ENCODE measurements at regions not wholly inside any gene's neighbourhood (a gene's known extent, or its start where the extent isn't known, plus 50 kb on each side); places are given as distances from the start of the nearest gene placed in this dataset.
"Not testable (repeated sequence)": the region's sequence is repeated elsewhere in the genome, so short reads cannot be mapped to it uniquely, and the experiment has no call there.

DNA sequence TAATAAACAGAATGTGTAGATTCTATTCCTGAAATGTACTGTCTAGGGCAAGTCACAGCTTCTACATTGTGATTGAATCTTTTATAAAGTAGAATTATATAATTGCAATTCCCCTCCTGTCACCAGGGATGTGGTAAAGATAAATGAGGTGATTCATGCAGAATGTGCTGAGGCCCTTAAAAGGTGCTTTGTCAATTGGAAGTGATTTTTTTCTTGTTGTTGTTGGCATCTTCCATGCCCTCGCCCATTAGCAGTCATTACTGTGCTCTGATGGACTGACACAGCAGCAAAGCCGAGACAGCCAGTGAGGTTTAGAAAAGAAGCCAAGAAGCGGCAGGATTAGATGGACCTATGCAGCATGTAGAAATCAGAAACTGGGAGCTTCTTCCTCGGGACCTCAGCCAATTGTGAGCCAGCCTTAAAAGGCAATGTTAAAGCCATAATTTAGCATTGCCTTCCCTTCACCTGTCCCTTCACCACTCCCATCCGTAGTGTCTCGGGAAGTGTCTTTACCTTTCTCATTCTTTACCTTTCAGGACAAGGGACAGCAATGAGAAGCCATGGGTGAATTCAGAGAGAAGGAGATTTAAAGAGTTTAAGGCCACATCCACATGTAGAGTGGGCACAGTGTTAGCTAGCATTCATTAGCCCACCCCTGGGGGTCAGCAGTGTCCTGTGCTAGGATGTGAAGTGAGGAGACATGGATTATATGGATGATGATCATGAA, 257.8 kb downstream of the PLK2 start:
- DNase-seq (ENCODE audit: low read depth): no peak

DNA sequence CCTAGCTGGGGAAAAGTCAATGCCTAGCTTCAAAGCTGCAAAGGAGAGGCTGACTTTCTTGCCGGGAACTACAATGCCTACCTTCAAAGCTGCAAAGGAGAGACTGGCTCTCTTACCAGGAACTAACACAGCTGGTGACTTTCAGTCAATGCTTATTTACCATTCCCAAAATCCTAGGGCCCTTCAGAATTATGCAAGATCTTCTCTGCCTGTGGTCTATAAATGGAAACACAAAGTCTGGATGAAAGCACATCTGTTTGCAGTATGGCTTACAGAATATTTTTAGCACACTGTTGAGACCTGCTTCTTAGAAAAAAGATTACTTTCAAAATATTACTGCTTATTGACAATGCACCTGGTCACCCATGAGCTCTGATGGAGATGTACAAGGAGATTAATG, 259.4 kb downstream of the PLK2 start:
- DNase-seq (ENCODE audit: low read depth): no peak

GRCh38 chr5:58199087-58199486, 260.8 kb downstream of the PLK2 start:
- DNase-seq (ENCODE audit: low read depth): no peak

DNA sequence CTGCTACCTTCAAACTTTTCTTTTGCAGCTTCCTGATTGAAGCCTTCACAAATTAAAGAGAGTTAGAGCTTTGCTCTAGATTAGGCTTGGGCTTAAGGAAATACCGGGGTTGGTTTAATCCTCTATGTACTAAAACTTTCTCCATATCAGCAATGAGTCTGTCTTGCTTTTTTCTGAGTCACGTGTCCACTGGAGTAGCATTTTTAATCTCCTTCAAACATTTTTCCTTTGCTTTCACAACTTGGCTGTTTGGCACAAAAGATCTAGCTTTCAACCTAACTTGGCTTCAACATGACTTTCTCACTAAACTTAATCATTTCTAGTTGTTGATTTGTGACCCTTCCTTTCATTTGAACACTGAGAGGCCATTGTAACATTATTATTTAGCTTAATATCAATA, 261.6 kb downstream of the PLK2 start:
- no peak for DNase-seq (ENCODE audit: low read depth)

DNA sequence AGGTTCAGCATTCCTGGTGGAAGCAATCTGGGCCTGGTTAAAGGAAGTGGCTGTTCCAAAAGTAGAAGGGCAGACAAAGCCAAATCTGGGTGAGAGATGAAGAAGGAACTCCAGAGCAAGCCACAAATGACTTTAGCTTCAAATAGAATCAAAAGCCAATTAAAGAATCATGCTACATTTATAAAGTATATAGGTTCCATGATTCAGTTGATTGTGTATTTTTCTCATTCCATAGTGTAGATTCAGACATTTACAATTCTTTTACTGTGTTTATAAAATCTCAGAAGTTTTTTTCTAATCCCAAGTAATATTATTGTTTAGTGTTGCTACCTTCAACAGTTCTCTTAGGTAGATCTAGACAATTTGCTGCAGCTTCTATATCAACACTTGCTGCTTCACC, 262.0 kb downstream of the PLK2 start:
- DNase-seq (ENCODE audit: low read depth): no peak

GRCh38 chr5:58191443-58191842, 268.4 kb downstream of the PLK2 start:
- DNase-seq (ENCODE audit: low read depth): no peak

DNA sequence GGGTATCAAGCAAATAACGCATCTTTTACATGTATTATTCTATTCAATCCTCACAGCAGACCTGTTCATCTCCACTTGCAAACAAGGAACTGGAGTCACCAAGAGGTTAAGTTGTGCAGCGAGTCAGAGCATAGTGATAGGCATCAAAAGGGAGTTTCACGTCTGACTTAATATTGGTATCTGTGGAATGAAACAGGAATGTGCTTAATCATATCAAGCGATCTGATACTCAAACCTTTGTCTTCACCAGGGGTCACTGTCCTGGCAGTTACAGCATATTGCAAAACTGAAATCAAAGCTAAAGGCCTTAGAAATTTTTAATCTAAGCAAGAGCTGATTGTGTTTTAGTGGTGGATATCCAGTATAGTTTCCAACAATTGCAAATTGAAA, 271.6 kb downstream of the PLK2 start:
- DNase-seq (ENCODE audit: low read depth): peak; percentile 88

DNA sequence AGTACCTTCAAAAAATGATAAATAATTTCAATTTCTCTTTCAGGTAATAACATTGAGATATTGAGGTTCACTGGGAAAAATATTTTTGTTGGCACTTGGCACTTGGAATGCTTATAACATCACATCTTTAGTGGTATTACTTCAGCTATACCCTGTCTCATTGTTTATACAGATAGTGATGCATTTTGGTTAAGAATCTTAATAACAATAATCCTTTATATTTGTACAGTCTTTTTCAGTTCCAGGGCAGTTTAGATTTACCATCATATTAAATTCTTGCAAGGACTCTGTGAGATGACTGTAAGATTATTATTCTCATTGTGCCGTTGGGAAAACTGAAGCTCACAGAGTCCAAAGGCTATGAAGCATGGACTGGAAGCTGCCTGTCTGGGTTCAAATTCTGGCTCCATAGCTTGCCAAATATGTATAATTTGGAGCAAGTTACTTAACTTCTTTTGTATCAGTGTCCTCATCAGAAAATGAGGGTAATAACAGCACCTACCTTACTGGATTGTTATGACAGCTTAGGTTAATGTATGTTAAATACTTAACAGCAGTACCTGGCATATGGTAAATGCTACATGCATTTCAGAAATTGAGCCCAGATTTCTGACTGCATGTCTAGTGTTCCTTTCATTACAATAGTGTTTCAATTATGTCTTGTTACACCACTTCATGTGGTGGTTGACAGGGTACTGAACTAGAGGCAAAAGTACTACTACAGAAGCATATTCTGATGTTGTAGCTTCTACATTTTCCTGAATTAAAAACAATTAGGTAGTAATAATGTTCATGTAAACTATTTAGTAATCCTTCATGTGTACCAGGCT, 272.2 kb downstream of the PLK2 start:
- DNase-seq (ENCODE audit: low read depth): no peak

GRCh38 chr5:58185801-58186200, 274.1 kb downstream of the PLK2 start:
- DNase-seq (ENCODE audit: low read depth): peak; percentile 16

- DNase-seq (ENCODE audit: low read depth): no peak
Measured at GRCh38 chr5:58185397-58185796, 274.5 kb downstream of the PLK2 start.

DNA sequence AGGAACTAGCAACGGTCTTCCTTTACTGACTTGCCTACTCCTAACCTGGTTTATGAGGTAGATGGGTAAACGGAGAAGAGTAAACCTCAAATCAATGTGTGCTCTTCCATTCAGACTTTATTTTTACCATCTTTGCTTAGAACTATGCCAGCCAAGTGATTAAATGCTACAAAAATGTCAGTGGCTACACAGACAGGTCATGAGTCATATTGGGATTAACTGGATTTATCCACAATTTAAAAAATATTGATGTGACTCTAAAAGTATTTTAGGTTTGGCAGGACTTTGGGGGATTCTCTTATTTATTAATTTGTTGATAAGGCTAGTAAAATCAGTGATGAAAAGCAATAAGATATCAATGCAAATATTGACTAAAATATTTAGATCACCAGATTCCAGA, 275.0 kb downstream of the PLK2 start:
- DNase-seq (ENCODE audit: low read depth): peak; percentile 61

DNA sequence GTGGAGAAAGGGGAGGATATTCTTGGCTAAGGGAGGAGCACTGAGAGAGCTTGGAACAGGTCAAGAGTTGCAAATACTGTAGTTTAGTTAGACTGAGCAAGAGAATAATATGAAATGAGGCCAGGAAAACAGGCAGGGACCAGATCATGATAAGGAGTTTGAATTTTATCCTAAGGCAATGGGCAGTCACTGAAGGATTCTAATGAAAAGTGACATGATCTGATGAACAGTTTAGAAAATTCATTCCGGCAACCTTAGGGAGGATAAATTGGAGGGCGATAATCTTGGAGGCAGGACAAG, 276.1 kb downstream of the PLK2 start:
- DNase-seq (ENCODE audit: low read depth): no peak

DNA sequence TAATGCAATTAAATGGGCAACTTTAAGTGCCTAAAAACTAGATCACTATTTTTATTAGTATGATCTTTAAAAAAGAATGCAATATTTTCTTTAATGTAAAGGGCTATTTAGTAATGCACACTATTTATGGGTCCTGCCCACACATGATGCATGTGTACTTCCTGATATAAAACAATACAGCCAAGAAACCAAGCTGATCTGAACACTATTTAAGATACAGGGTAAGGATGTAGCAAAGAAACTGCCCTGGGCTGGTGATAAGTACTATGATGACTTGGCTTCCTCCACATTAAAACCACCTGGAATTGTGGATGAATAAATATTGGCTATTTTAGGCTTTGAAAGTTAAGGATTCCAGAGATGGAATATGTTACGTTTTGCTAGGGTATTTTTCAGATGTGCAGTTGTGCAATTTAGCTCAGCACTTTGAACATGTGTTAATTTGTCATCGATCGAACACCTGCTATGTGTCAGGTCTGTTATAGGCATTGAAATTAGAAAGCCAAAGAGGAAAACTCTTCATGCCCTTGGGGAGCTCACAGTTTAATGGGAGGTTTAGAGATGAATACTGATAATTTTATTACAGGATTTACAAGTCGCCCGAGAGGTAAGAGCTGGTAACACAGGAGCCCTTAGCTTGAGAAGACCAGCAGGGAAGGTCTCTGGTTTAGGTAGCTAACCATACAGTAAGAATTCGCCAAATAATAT, 276.7 kb downstream of the PLK2 start:
- DNase-seq (ENCODE audit: low read depth): peak; percentile 15

- no peak for DNase-seq (ENCODE audit: low read depth)
Measured at GRCh38 chr5:58182287-58182841, 277.5 kb downstream of the PLK2 start.

GRCh38 chr5:58181578-58182286, 278.2 kb downstream of the PLK2 start:
- no peak for DNase-seq (ENCODE audit: low read depth)

GRCh38 chr5:58172946-58173345, 286.9 kb downstream of the PLK2 start:
- no peak for DNase-seq (ENCODE audit: low read depth)

DNA sequence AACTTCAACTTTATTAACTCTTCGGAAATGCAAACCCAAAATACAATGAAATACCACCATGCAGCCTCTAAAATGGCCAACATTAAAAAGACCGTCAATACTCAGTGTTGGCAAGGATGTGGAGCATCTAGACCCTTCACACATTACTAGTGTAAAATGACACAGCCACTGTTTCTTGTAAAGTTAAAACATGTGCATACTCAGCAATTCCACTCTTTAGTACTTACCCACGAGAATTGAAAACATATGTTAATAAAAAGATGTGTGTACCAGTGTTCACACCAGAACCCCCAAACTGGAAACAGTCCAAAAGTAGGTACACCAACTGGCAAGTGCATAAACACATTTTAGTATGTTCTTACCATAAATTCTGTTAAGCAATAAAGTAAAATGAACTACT, 294.7 kb downstream of the PLK2 start:
- DNase-seq (ENCODE audit: low read depth): no peak

- not testable (repeated sequence) for DNase-seq (ENCODE audit: low read depth)
Measured at GRCh38 chr5:58161889-58162288, 298.0 kb downstream of the PLK2 start.

- DNase-seq (ENCODE audit: low read depth): no peak
Measured at GRCh38 chr5:58156973-58157701, 302.7 kb downstream of the PLK2 start.

GRCh38 chr5:58156361-58156760, 303.5 kb downstream of the PLK2 start:
- DNase-seq (ENCODE audit: low read depth): no peak

- DNase-seq (ENCODE audit: low read depth): no peak
Measured at GRCh38 chr5:58153255-58153654, 306.6 kb downstream of the PLK2 start.

DNA sequence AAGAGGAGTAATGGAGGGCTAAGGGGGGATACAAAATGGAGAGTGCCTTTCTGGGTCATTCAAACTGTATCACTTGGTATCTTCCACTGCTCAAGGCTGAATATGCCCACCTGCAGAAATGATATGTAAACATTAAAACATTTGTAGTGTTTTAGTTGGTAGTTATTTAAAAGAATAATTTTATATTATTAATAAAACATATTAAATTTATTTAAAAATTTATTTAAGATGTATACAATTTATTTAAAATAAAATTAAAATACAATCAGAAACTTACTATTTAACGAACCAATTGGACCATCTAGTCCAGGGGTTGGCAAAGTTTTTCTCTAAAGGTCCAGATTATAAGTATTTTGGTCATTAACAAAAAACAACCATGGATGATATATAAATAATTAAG, 308.5 kb downstream of the PLK2 start:
- DNase-seq (ENCODE audit: low read depth): no peak

Data from HS-5 (cell line).